ENCODE measurements at regions not wholly inside any gene's neighbourhood (a gene's known extent, or its start where the extent isn't known, plus 50 kb on each side); places are given as distances from the start of the nearest gene placed in this dataset.

GRCh38 chr4:98749206-98749605 is 90.8 kb upstream of the TSPAN5 start:
- no peak for DNase-seq (ENCODE audit: unreplicated experiment)
- no peak overlapping the region for H3K4me3 Mint-ChIP-seq (ENCODE audit: unreplicated experiment)
- H3K4me1 Mint-ChIP-seq (ENCODE audit: insufficient read depth, unreplicated experiment) = no peaks in the 10 kb centered on the region
- CTCF ChIA-PET = no interaction called here
- no peaks in the 10 kb centered on the region for H3K36me3 Mint-ChIP-seq (ENCODE audit: insufficient read depth, unreplicated experiment)
- no peaks in the 10 kb centered on the region for H3K27me3 Mint-ChIP-seq (ENCODE audit: insufficient read depth, unreplicated experiment)
- BruUV-seq (replicated peaks) = no TSS peak
- POLR2A ChIA-PET = interaction anchor here (0.6 kb wide), 1 partner anchor 488 kb away, joined by 3 read pairs; the partner anchor contains the start of gene RAP1GDS1
- H3K9me3 Mint-ChIP-seq (ENCODE audit: unreplicated experiment) = peaks cover 7% of the 10 kb centered on the region
- no peak for TF ChIP-seq CTCF (IDR thresholded peaks at IDR 0.05; ENCODE audit: unreplicated experiment)
- H3K27ac Mint-ChIP-seq (ENCODE audit: low read depth, unreplicated experiment) = no peak overlapping the region
- intact Hi-C loops (cut with micrococcal nuclease) = no loop called here

GRCh38 chr4:98748609-98749008 is 90.2 kb upstream of the TSPAN5 start:
- ChIA-PET POLR2A (no interaction called here), CTCF (interaction anchor here (1.2 kb wide), 1 partner anchor 8 kb away, joined by 3 read pairs; no protein-coding TSS in a partner anchor)
- Mint-ChIP-seq H3K27ac (ENCODE audit: low read depth, unreplicated experiment) (no peak overlapping the region), H3K9me3 (ENCODE audit: unreplicated experiment) (peaks cover 7% of the 10 kb centered on the region), H3K4me1 (ENCODE audit: insufficient read depth, unreplicated experiment) (no peaks in the 10 kb centered on the region), H3K36me3 (ENCODE audit: insufficient read depth, unreplicated experiment) (no peaks in the 10 kb centered on the region), H3K4me3 (ENCODE audit: unreplicated experiment) (no peak overlapping the region), H3K27me3 (ENCODE audit: insufficient read depth, unreplicated experiment) (no peaks in the 10 kb centered on the region)
- intact Hi-C loops (cut with micrococcal nuclease) = no loop called here
- TF ChIP-seq CTCF (IDR thresholded peaks at IDR 0.05; ENCODE audit: unreplicated experiment) = no peak
- no peak for DNase-seq (ENCODE audit: unreplicated experiment)
- BruUV-seq (replicated peaks) = no TSS peak

- TF ChIP-seq CTCF (IDR thresholded peaks at IDR 0.05; ENCODE audit: unreplicated experiment) = no peak
- ChIA-PET POLR2A (interaction anchor here (0.7 kb wide), 1 partner anchor 216 kb away, joined by 3 read pairs; no protein-coding TSS in a partner anchor), CTCF (interaction anchor here (1.2 kb wide), 1 partner anchor 10 kb away, joined by 3 read pairs; no protein-coding TSS in a partner anchor)
- no peak for DNase-seq (ENCODE audit: unreplicated experiment)
- Mint-ChIP-seq H3K9me3 (ENCODE audit: unreplicated experiment) (peaks cover 7% of the 10 kb centered on the region), H3K27me3 (ENCODE audit: insufficient read depth, unreplicated experiment) (no peaks in the 10 kb centered on the region), H3K27ac (ENCODE audit: low read depth, unreplicated experiment) (no peak overlapping the region), H3K4me1 (ENCODE audit: insufficient read depth, unreplicated experiment) (no peaks in the 10 kb centered on the region), H3K36me3 (ENCODE audit: insufficient read depth, unreplicated experiment) (no peaks in the 10 kb centered on the region), H3K4me3 (ENCODE audit: unreplicated experiment) (no peak overlapping the region)
- BruUV-seq (replicated peaks) = no TSS peak
- intact Hi-C loops (cut with micrococcal nuclease) = no loop called here
These were observed 89.1 kb upstream of the TSPAN5 start for GRCh38 chr4:98747393-98748091.

DNA sequence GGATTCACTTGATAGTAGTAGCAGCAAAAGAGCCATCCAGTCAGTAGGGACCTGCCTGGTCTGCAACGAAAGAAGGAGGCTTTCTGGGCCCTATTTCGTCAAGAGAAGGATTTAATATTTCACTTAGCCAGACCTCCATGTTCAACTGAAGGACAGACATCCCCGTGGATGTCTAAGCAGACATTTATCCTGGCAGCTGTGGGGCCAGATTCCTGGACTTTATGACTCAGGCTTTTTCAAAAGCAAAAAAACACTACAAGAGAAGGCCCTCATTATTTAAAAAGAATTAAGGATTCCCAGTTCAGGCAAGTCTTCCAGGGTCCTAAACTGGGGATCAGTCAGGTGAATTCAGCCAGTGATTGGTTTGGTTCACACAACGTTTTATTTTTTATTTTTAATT is 88.5 kb upstream of the TSPAN5 start:
- H3K9me3 Mint-ChIP-seq (ENCODE audit: unreplicated experiment) = peaks cover 7% of the 10 kb centered on the region
- BruUV-seq (replicated peaks) = no TSS peak
- no peaks in the 10 kb centered on the region for H3K36me3 Mint-ChIP-seq (ENCODE audit: insufficient read depth, unreplicated experiment)
- H3K27me3 Mint-ChIP-seq (ENCODE audit: insufficient read depth, unreplicated experiment) = no peaks in the 10 kb centered on the region
- intact Hi-C loops (cut with micrococcal nuclease) = no loop called here
- no peak for DNase-seq (ENCODE audit: unreplicated experiment)
- H3K4me3 Mint-ChIP-seq (ENCODE audit: unreplicated experiment) = no peak overlapping the region
- H3K27ac Mint-ChIP-seq (ENCODE audit: low read depth, unreplicated experiment) = no peak overlapping the region
- H3K4me1 Mint-ChIP-seq (ENCODE audit: insufficient read depth, unreplicated experiment) = no peaks in the 10 kb centered on the region
- CTCF ChIA-PET = interaction anchor here (0.6 kb wide), 2 partner anchors 29 to 92 kb away, joined by 3 read pairs; no protein-coding TSS in a partner anchor
- POLR2A ChIA-PET = no interaction called here
- TF ChIP-seq CTCF (IDR thresholded peaks at IDR 0.05; ENCODE audit: unreplicated experiment) = no peak

Measured in MCF 10A (cell line).